ENCODE measurements at regions not wholly inside any gene's neighbourhood (a gene's known extent, or its start where the extent isn't known, plus 50 kb on each side); places are given as distances from the start of the nearest gene placed in this dataset.

DNA sequence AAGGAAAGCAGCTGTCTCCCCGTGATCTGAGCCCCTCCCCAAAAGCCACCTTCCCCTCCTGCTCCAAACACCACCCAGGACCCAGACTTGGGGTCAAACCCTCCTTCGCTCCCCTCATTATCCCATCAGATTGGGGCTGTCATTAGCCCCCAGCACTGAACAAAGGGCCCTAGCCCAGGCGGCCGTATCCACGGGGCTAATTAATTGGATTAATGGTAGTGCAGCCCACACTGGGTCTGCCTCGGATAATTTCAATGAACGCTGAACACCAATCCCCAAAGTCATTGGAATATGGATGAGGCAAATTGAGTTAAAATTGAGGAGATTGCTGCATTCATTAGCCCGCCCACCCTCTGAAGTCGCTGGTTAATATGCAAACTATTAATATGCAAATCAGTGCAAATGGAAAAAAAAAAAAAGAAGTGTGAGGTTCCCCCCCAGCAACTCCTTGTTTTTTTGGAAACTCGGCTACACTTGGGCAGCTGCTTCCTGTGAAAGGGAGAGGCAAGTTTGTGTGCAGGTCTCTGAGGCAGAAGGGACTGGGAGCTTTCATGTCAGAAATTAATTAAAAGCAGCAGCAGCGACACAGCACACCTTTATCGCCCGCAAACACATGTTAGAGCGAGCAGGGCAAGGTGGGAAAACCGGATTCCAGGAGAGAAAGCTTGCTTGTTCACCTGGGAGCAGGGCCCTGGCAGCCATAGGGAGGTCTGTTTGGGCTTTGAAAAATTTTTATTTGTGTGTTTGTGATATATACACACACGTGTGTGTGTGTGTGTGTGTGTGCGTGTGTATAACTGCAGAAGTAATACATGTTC lies 517.8 kb downstream of the MIAT start:
- TF ChIP-seq CTCF (IDR thresholded peaks at IDR 0.05 in 4 of 5, conservative IDR thresholded peaks at IDR 0.05 in 1 of 5), result no peak
- no peak for TF ChIP-seq POLR2A (IDR thresholded peaks at IDR 0.05)

Measured in gastrocnemius medialis (tissue), 4 donors.